Mucosa of descending colon (tissue), 3 donors: ENCODE measurements at regions not wholly inside any gene's neighbourhood (a gene's known extent, or its start where the extent isn't known, plus 50 kb on each side); places are given as distances from the start of the nearest gene placed in this dataset.

Experiments
- ATAC-seq: fragments of 200-7000 bp; cut with Tn5 transposase; one replicate; pipeline ENCODE4 v1.9.1; 2020; ENCODE audit warnings: mild to moderate bottlenecking, moderate library complexity
- DNase-seq, 3 donors: peaks; one replicate each; pipeline ENCODE4 v3.0.0-alpha.2; 2020
- H3K36me3 ChIP-seq: fragments of 200-600 bp; one replicate; pipeline ENCODE4 v1.8.0; 2021; ENCODE audit warnings: low read depth, mild to moderate bottlenecking
- H3K4me1 ChIP-seq: fragments of 200-600 bp; one replicate; pipeline ENCODE4 v1.8.0; 2021; ENCODE audit warnings: low read depth, mild to moderate bottlenecking
- H3K4me3 ChIP-seq: fragments of 200-600 bp; one replicate; pipeline ENCODE4 v1.8.0; 2021; ENCODE audit warnings: mild to moderate bottlenecking
- H3K9me3 ChIP-seq: fragments of 200-600 bp; one replicate; pipeline ENCODE4 v1.8.0; 2021; ENCODE audit warnings: mild to moderate bottlenecking
- intact Hi-C, 2 donors: fragments of 100-400 bp; cut with DNase I in 1 of 2; cut with micrococcal nuclease in 1 of 2; formaldehyde crosslinking; loops; one replicate each; pipeline versions ENCODE4 v1.11.0 to v1.11.1; 2022; cut with DNase I, micrococcal nuclease
- TF ChIP-seq, protein P1 (sequence below): fragments of 200-600 bp; IDR thresholded peaks from one replicate; pipeline ENCODE4 v1.8.0; 2022; ENCODE audit warnings: antibody characterized with exemption, mild to moderate bottlenecking
- donor health status: DM: no; HTN: no; CAD: no; lungs with moderate emphysema.
- donor health status: DM: no; HTN: no; CAD: no.
- donor health status: DM: no; HTN: yes; CAD: no.

DNA sequence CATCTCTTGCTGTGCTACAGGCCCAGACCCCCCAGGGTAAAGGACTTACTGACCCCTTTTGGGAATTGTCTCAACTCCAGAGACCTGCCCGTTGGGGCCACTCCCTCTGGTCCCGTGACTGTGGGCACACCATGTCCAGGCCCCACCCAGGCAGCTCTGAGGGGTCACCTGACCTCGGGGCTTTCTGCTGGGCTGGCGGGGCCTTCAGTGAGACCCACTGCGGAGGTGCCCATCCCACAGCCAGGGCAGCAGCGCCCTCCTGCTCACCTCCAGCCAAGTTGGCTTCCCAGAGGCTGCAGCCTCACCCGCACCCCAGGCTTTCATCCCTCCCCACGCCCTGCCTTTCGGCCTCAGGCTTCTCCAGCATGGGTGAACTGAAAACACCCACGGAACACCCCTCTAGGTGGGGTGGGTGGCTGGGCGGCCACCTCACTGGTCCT, 147.2 kb downstream of the DNAJB6 start:
- DNase-seq: no peak
- TF ChIP-seq, protein P1, sequence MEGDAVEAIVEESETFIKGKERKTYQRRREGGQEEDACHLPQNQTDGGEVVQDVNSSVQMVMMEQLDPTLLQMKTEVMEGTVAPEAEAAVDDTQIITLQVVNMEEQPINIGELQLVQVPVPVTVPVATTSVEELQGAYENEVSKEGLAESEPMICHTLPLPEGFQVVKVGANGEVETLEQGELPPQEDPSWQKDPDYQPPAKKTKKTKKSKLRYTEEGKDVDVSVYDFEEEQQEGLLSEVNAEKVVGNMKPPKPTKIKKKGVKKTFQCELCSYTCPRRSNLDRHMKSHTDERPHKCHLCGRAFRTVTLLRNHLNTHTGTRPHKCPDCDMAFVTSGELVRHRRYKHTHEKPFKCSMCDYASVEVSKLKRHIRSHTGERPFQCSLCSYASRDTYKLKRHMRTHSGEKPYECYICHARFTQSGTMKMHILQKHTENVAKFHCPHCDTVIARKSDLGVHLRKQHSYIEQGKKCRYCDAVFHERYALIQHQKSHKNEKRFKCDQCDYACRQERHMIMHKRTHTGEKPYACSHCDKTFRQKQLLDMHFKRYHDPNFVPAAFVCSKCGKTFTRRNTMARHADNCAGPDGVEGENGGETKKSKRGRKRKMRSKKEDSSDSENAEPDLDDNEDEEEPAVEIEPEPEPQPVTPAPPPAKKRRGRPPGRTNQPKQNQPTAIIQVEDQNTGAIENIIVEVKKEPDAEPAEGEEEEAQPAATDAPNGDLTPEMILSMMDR: no peak
- no peak overlapping the region for H3K4me3 ChIP-seq
- H3K36me3 ChIP-seq: no peaks in the 10 kb centered on the region
- intact Hi-C loops: no loop called here
- H3K9me3 ChIP-seq: no peaks in the 10 kb centered on the region
- no peaks in the 10 kb centered on the region for H3K4me1 ChIP-seq
- ATAC-seq: no peak

DNA sequence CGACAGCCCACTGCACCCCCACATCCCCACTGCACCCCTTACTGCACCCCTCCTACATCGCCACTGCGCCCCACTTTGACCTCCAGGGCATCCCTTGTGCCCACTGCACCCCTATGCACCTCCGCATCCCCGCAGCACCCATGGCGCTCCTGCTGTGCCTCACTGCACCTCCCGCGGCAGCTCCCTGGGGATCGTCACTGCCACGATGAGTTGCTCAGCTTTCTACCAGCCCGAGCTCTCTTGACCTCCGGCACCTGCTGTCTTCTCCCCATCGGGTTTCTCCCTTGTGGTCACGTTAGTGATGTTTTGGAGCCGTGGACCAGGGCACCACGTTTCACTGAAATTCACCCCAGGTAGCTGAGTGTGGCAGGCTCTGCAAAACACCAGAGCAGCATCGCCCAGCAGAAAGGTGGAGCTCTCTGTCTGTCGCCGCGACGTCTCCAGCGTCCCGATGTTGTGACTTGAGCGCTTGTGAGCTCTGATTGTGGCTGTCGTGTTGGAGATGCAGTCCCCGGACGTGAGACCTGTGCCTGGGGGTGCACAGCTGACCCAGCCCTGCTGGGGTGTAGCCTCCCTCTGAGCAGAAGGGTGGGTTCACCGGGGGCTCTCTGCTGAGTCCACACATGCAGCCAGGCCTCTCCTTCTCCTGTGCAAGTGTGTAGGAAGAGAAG, 147.7 kb downstream of the DNAJB6 start:
- TF ChIP-seq, protein P1: no peak
- H3K4me1 ChIP-seq: no peaks in the 10 kb centered on the region
- H3K36me3 ChIP-seq: no peaks in the 10 kb centered on the region
- no peaks in the 10 kb centered on the region for H3K9me3 ChIP-seq
- no peak overlapping the region for H3K4me3 ChIP-seq
- intact Hi-C loops: no loop called here
- no peak for ATAC-seq
- DNase-seq: no peak

DNA sequence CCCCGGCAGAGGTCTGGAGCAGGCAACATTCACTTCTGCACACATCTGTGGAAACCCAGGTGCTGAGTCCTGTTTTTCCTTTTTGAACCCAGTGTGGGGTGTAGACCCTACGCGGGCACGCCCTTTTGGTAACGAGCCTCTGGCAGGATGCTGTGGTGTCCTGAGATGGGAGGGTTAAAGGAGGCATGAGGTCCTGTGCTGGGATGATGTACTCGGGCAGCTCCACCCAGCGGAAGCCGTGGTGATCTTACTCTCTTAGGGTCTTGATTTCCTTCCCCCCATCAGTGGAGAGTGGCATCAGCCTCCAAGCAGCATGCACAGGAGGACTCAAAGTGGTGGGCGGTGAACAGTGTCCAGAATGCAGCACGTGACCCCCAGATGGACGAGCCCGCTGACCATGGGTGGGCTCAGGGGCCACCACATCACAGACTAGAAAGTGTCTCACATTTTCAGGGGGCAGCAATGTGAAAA, 148.6 kb downstream of the DNAJB6 start:
- no peak overlapping the region for H3K4me3 ChIP-seq
- TF ChIP-seq, protein P1: no peak
- DNase-seq: no peak
- no peaks in the 10 kb centered on the region for H3K4me1 ChIP-seq
- no peaks in the 10 kb centered on the region for H3K9me3 ChIP-seq
- H3K36me3 ChIP-seq: no peaks in the 10 kb centered on the region
- intact Hi-C loops: no loop called here
- peak; percentile 10 for ATAC-seq

DNA sequence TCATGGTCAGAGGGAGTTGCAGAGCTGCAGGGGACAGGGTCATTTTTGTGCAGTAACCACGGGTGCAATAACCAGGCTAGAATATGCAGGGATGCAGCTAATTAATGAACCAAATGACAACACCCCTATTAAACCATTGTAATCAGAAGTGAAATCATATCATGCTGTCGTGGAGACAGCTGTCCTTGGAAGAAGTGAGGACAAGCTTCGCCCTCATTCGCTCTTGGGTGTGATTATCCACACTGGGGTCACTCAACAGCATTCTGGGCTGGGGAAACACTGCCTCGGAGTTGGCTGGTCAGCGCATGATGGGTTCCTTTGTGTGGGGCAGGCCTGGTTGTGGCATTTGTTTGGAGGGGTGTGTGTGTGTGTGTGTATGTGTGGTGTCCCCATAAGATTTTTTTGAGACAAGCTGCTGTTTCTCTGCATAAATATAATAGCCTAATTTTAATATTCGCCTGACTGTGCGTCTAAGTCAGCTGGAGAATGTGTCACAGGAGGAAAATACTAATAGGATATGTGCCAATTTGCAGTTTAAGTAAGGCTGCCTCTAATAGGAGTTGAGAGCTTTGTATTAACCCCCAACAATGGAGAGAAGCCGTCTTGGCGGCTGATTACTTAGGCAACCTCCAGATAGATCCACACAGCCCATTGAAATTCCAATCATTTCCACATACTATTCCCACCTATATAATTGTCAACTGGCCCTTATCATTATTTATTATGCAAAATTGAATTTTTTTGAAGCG, 149.4 kb downstream of the DNAJB6 start:
- DNase-seq (no peak), ATAC-seq (no peak)
- Histone ChIP-seq H3K36me3 (no peaks in the 10 kb centered on the region), H3K4me3 (no peak overlapping the region), H3K4me1 (no peaks in the 10 kb centered on the region), H3K9me3 (no peaks in the 10 kb centered on the region)
- intact Hi-C loops: no loop called here
- TF ChIP-seq, protein P1: no peak

DNA sequence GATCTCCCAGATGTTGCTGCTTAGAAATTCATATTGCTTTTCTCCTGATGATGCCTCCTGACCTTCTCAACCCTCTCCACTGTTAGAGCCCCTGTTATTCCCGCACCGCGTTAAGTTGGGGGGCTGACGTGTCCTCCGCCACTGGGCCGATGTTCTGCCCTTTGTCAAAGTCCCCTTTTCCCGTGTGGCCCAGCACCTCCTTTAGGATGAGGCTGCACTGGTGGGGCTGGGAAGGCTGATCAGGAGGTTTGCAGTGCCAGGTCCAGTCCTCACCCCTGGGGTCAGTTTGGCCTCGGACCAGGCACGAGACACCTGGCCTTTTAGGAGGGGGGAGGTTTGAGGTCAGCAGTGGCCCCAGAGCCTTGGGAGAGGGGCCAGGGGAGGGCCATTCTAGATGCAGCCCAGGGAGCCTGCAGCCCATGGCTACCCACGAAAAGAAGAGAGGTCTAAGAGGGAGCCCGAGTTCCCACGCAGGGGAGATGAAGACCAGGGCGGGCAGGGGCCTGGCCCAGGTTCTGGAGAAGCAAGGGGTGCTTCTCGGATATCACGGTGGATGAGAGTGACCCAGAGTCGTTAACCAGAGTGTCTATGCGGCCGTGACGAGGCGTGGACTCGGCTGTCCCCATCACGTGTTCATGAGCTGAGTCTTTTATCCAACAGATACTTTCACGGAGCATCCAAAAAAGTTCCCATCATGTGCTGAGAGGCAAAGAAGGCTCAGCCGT, 150.4 kb downstream of the DNAJB6 start:
- no peak for DNase-seq
- H3K4me1 ChIP-seq: no peaks in the 10 kb centered on the region
- H3K4me3 ChIP-seq: no peak overlapping the region
- no peaks in the 10 kb centered on the region for H3K9me3 ChIP-seq
- TF ChIP-seq, protein P1: no peak
- no peaks in the 10 kb centered on the region for H3K36me3 ChIP-seq
- no peak for ATAC-seq
- intact Hi-C loops: no loop called here
